ENCODE measurements at regions not wholly inside any gene's neighbourhood (a gene's known extent, or its start where the extent isn't known, plus 50 kb on each side); places are given as distances from the start of the nearest gene placed in this dataset.
"Not testable (repeated sequence)": the region's sequence is repeated elsewhere in the genome, so short reads cannot be mapped to it uniquely, and the experiment has no call there.

- Histone ChIP-seq H3K27me3 (ENCODE audit: control insufficient read depth in 5 of 5, insufficient read depth in 4 of 5, low read length in 5 of 5) (no peaks in the 10 kb centered on the region), H3K4me3 (ENCODE audit: low read depth in 1 of 5, low read length in 5 of 5) (no peak overlapping the region), H3K27ac (ENCODE audit: low read depth, low read length) (no peak overlapping the region)
Observed at GRCh38 chr10:80952436-80952835, 414.7 kb downstream of the SH2D4B start.

GRCh38 chr10:80957161-80957560, 419.5 kb downstream of the SH2D4B start:
- no peak overlapping the region for H3K9ac ChIP-seq (ENCODE audit: low read length in 5 of 5)
- no peaks in the 10 kb centered on the region for H3K36me3 ChIP-seq (ENCODE audit: control insufficient read depth in 5 of 5, insufficient read depth in 5 of 5, low read length in 5 of 5)
- no peaks in the 10 kb centered on the region for H3K9me3 ChIP-seq (ENCODE audit: control insufficient read depth in 5 of 5, low read length in 5 of 5)
- H3K4me1 ChIP-seq (ENCODE audit: control insufficient read depth in 5 of 5, insufficient read depth in 5 of 5, low read length in 5 of 5), result no peaks in the 10 kb centered on the region
- no peak overlapping the region for H3K4me3 ChIP-seq (ENCODE audit: low read depth in 1 of 5, low read length in 5 of 5)
- H3K27me3 ChIP-seq (ENCODE audit: control insufficient read depth in 5 of 5, insufficient read depth in 4 of 5, low read length in 5 of 5), result no peaks in the 10 kb centered on the region
- H3K27ac ChIP-seq (ENCODE audit: low read depth, low read length), result no peak overlapping the region

More at GRCh38 chr10:80952436-80952835, 414.7 kb downstream of the SH2D4B start:
- Histone ChIP-seq H3K36me3 (ENCODE audit: control insufficient read depth in 5 of 5, insufficient read depth in 5 of 5, low read length in 5 of 5) (no peaks in the 10 kb centered on the region), H3K9ac (ENCODE audit: low read length in 5 of 5) (no peak overlapping the region), H3K4me1 (ENCODE audit: control insufficient read depth in 5 of 5, insufficient read depth in 5 of 5, low read length in 5 of 5) (no peaks in the 10 kb centered on the region), H3K9me3 (ENCODE audit: control insufficient read depth in 5 of 5, low read length in 5 of 5) (no peaks in the 10 kb centered on the region)

- H3K9me3 ChIP-seq (ENCODE audit: control insufficient read depth in 5 of 5, low read length in 5 of 5), result no peaks in the 10 kb centered on the region
- no peak overlapping the region for H3K27ac ChIP-seq (ENCODE audit: low read depth, low read length)
- H3K4me3 ChIP-seq (ENCODE audit: low read depth in 1 of 5, low read length in 5 of 5), result no peak overlapping the region
- no peaks in the 10 kb centered on the region for H3K4me1 ChIP-seq (ENCODE audit: control insufficient read depth in 5 of 5, insufficient read depth in 5 of 5, low read length in 5 of 5)
- H3K9ac ChIP-seq (ENCODE audit: low read length in 5 of 5), result no peak overlapping the region
- no peaks in the 10 kb centered on the region for H3K36me3 ChIP-seq (ENCODE audit: control insufficient read depth in 5 of 5, insufficient read depth in 5 of 5, low read length in 5 of 5)
- no peaks in the 10 kb centered on the region for H3K27me3 ChIP-seq (ENCODE audit: control insufficient read depth in 5 of 5, insufficient read depth in 4 of 5, low read length in 5 of 5)
Observed at GRCh38 chr10:80964179-80964578, 426.5 kb downstream of the SH2D4B start.

- H3K27me3 ChIP-seq (ENCODE audit: control insufficient read depth in 5 of 5, insufficient read depth in 4 of 5, low read length in 5 of 5), result no peaks in the 10 kb centered on the region
- no peaks in the 10 kb centered on the region for H3K9me3 ChIP-seq (ENCODE audit: control insufficient read depth in 5 of 5, low read length in 5 of 5)
- H3K36me3 ChIP-seq (ENCODE audit: control insufficient read depth in 5 of 5, insufficient read depth in 5 of 5, low read length in 5 of 5), result no peaks in the 10 kb centered on the region
- no peak overlapping the region for H3K9ac ChIP-seq (ENCODE audit: low read length in 5 of 5)
- H3K4me3 ChIP-seq (ENCODE audit: low read depth in 1 of 5, low read length in 5 of 5), result no peak overlapping the region
- H3K27ac ChIP-seq (ENCODE audit: low read depth, low read length), result no peak overlapping the region
- H3K4me1 ChIP-seq (ENCODE audit: control insufficient read depth in 5 of 5, insufficient read depth in 5 of 5, low read length in 5 of 5), result no peaks in the 10 kb centered on the region
Observed at GRCh38 chr10:80964955-80965614, 427.4 kb downstream of the SH2D4B start.

GRCh38 chr10:80966326-80966986, 428.8 kb downstream of the SH2D4B start:
- Histone ChIP-seq H3K4me3 (ENCODE audit: low read depth in 1 of 5, low read length in 5 of 5) (no peak overlapping the region), H3K27me3 (ENCODE audit: control insufficient read depth in 5 of 5, insufficient read depth in 4 of 5, low read length in 5 of 5) (no peaks in the 10 kb centered on the region), H3K9me3 (ENCODE audit: control insufficient read depth in 5 of 5, low read length in 5 of 5) (no peaks in the 10 kb centered on the region), H3K36me3 (ENCODE audit: control insufficient read depth in 5 of 5, insufficient read depth in 5 of 5, low read length in 5 of 5) (no peaks in the 10 kb centered on the region), H3K27ac (ENCODE audit: low read depth, low read length) (no peak overlapping the region), H3K4me1 (ENCODE audit: control insufficient read depth in 5 of 5, insufficient read depth in 5 of 5, low read length in 5 of 5) (no peaks in the 10 kb centered on the region), H3K9ac (ENCODE audit: low read length in 5 of 5) (no peak overlapping the region)

GRCh38 chr10:80967357-80967756, 429.7 kb downstream of the SH2D4B start:
- not testable (repeated sequence) for H3K27ac ChIP-seq (ENCODE audit: low read depth, low read length); H3K9me3 ChIP-seq (ENCODE audit: control insufficient read depth in 5 of 5, low read length in 5 of 5); H3K36me3 ChIP-seq (ENCODE audit: control insufficient read depth in 5 of 5, insufficient read depth in 5 of 5, low read length in 5 of 5)

GRCh38 chr10:80968903-80969302, 431.2 kb downstream of the SH2D4B start:
- H3K27me3 ChIP-seq (ENCODE audit: control insufficient read depth in 5 of 5, insufficient read depth in 4 of 5, low read length in 5 of 5), result no peaks in the 10 kb centered on the region
- H3K4me3 ChIP-seq (ENCODE audit: low read depth in 1 of 5, low read length in 5 of 5), result no peak overlapping the region
- H3K9ac ChIP-seq (ENCODE audit: low read length in 5 of 5), result no peak overlapping the region
- H3K36me3 ChIP-seq (ENCODE audit: control insufficient read depth in 5 of 5, insufficient read depth in 5 of 5, low read length in 5 of 5), result no peaks in the 10 kb centered on the region
- no peak overlapping the region for H3K27ac ChIP-seq (ENCODE audit: low read depth, low read length)
- no peaks in the 10 kb centered on the region for H3K9me3 ChIP-seq (ENCODE audit: control insufficient read depth in 5 of 5, low read length in 5 of 5)
- H3K4me1 ChIP-seq (ENCODE audit: control insufficient read depth in 5 of 5, insufficient read depth in 5 of 5, low read length in 5 of 5), result no peaks in the 10 kb centered on the region

More at GRCh38 chr10:80967357-80967756, 429.7 kb downstream of the SH2D4B start:
- H3K4me1 ChIP-seq (ENCODE audit: control insufficient read depth in 5 of 5, insufficient read depth in 5 of 5, low read length in 5 of 5); H3K4me3 ChIP-seq (ENCODE audit: low read depth in 1 of 5, low read length in 5 of 5); H3K27me3 ChIP-seq (ENCODE audit: control insufficient read depth in 5 of 5, insufficient read depth in 4 of 5, low read length in 5 of 5); H3K9ac ChIP-seq (ENCODE audit: low read length in 5 of 5): not testable (repeated sequence)

GRCh38 chr10:80971461-80971860, 433.8 kb downstream of the SH2D4B start:
- H3K27me3 ChIP-seq (ENCODE audit: control insufficient read depth in 5 of 5, insufficient read depth in 4 of 5, low read length in 5 of 5), result no peaks in the 10 kb centered on the region
- H3K27ac ChIP-seq (ENCODE audit: low read depth, low read length), result no peak overlapping the region
- H3K9me3 ChIP-seq (ENCODE audit: control insufficient read depth in 5 of 5, low read length in 5 of 5), result no peaks in the 10 kb centered on the region
- no peaks in the 10 kb centered on the region for H3K36me3 ChIP-seq (ENCODE audit: control insufficient read depth in 5 of 5, insufficient read depth in 5 of 5, low read length in 5 of 5)
- H3K4me1 ChIP-seq (ENCODE audit: control insufficient read depth in 5 of 5, insufficient read depth in 5 of 5, low read length in 5 of 5), result no peaks in the 10 kb centered on the region
- H3K9ac ChIP-seq (ENCODE audit: low read length in 5 of 5), result no peak overlapping the region
- no peak overlapping the region for H3K4me3 ChIP-seq (ENCODE audit: low read depth in 1 of 5, low read length in 5 of 5)

GRCh38 chr10:80976658-80977057, 439.0 kb downstream of the SH2D4B start:
- Histone ChIP-seq H3K27ac (ENCODE audit: low read depth, low read length) (no peak overlapping the region), H3K9me3 (ENCODE audit: control insufficient read depth in 5 of 5, low read length in 5 of 5) (no peaks in the 10 kb centered on the region), H3K9ac (ENCODE audit: low read length in 5 of 5) (no peak overlapping the region), H3K27me3 (ENCODE audit: control insufficient read depth in 5 of 5, insufficient read depth in 4 of 5, low read length in 5 of 5) (no peaks in the 10 kb centered on the region), H3K4me3 (ENCODE audit: low read depth in 1 of 5, low read length in 5 of 5) (no peak overlapping the region), H3K36me3 (ENCODE audit: control insufficient read depth in 5 of 5, insufficient read depth in 5 of 5, low read length in 5 of 5) (no peaks in the 10 kb centered on the region), H3K4me1 (ENCODE audit: control insufficient read depth in 5 of 5, insufficient read depth in 5 of 5, low read length in 5 of 5) (no peaks in the 10 kb centered on the region)

GRCh38 chr10:80985102-80985501, 447.4 kb downstream of the SH2D4B start:
- no peaks in the 10 kb centered on the region for H3K4me1 ChIP-seq (ENCODE audit: control insufficient read depth in 5 of 5, insufficient read depth in 5 of 5, low read length in 5 of 5)
- no peaks in the 10 kb centered on the region for H3K36me3 ChIP-seq (ENCODE audit: control insufficient read depth in 5 of 5, insufficient read depth in 5 of 5, low read length in 5 of 5)
- no peak overlapping the region for H3K4me3 ChIP-seq (ENCODE audit: low read depth in 1 of 5, low read length in 5 of 5)
- H3K27me3 ChIP-seq (ENCODE audit: control insufficient read depth in 5 of 5, insufficient read depth in 4 of 5, low read length in 5 of 5), result no peaks in the 10 kb centered on the region
- no peak overlapping the region for H3K9ac ChIP-seq (ENCODE audit: low read length in 5 of 5)
- H3K9me3 ChIP-seq (ENCODE audit: control insufficient read depth in 5 of 5, low read length in 5 of 5), result no peaks in the 10 kb centered on the region
- no peak overlapping the region for H3K27ac ChIP-seq (ENCODE audit: low read depth, low read length)

Data from subcutaneous abdominal adipose tissue (tissue), 5 donors.